KMS-11 (cell line): ENCODE measurements at regions not wholly inside any gene's neighbourhood (a gene's known extent, or its start where the extent isn't known, plus 50 kb on each side); places are given as distances from the start of the nearest gene placed in this dataset.

Source experiments
- H2AFZ ChIP-seq: fragments of 200-600 bp; sonication (generic); 2 replicates; pipeline ENCODE4 v1.6.1; 2016; ENCODE audit warnings: antibody characterized with exemption, mixed run types, low read depth
- H3K27ac ChIP-seq: fragments of 200-600 bp; sonication (generic); 2 replicates; pipeline ENCODE4 v1.6.1; 2016; ENCODE audit warnings: mild to moderate bottlenecking, mixed run types
- H3K27me3 ChIP-seq: fragments of 200-600 bp; sonication (generic); 2 replicates; pipeline ENCODE4 v1.6.1; 2017; ENCODE audit warnings: mild to moderate bottlenecking, low read depth, mixed run types, moderate library complexity; ENCODE audit not compliant: insufficient read depth
- H3K36me3 ChIP-seq: fragments of 200-600 bp; sonication (generic); 2 replicates; pipeline ENCODE4 v1.6.1; 2017; ENCODE audit warnings: mild to moderate bottlenecking, mixed run types; ENCODE audit not compliant: insufficient read depth
- H3K4me1 ChIP-seq: fragments of 200-600 bp; sonication (generic); 2 replicates; pipeline ENCODE4 v1.6.1; 2016; ENCODE audit warnings: mild to moderate bottlenecking, low read depth, mixed run types; ENCODE audit not compliant: poor library complexity, severe bottlenecking
- H3K4me2 ChIP-seq: fragments of 200-600 bp; sonication (generic); 2 replicates; pipeline ENCODE4 v1.7.0; 2016; ENCODE audit warnings: mild to moderate bottlenecking, mixed run types
- H3K4me3 ChIP-seq: fragments of 200-600 bp; sonication (generic); IDR thresholded peaks from 2 replicates; pipeline ENCODE4 v1.6.1; 2017; ENCODE audit warnings: low read depth, low read length, mixed read lengths; ENCODE audit not compliant: insufficient read depth
- H3K79me2 ChIP-seq: fragments of 200-600 bp; sonication (generic); 2 replicates; pipeline ENCODE4 v1.6.1; 2016; ENCODE audit warnings: low read depth, mixed run types; ENCODE audit not compliant: insufficient read depth
- H3K9ac ChIP-seq: fragments of 200-600 bp; sonication (generic); 2 replicates; pipeline ENCODE4 v1.6.1; 2016; ENCODE audit warnings: mild to moderate bottlenecking, mixed run types
- H4K20me1 ChIP-seq: fragments of 200-600 bp; sonication (generic); 2 replicates; pipeline ENCODE4 v1.6.1; 2016; ENCODE audit warnings: mild to moderate bottlenecking, mixed run types; ENCODE audit not compliant: insufficient read depth
- CTCF ChIP-seq: fragments of 200-600 bp; sonication (generic); conservative IDR thresholded peaks from 2 replicates; pipeline ENCODE4 v1.6.1; 2017; ENCODE audit warnings: low read depth, mild to moderate bottlenecking, antibody characterized with exemption, low read length, moderate library complexity, mixed read lengths

- Histone ChIP-seq H3K4me3 (no peak overlapping the region), H3K4me2 (no peak overlapping the region), H3K79me2 (no peaks in the 10 kb centered on the region), H3K27me3 (no peaks in the 10 kb centered on the region), H3K36me3 (no peaks in the 10 kb centered on the region), H2AFZ (no peak overlapping the region), H4K20me1 (no peaks in the 10 kb centered on the region), H3K9ac (no peak overlapping the region), H3K4me1 (peaks cover 16% of the 10 kb centered on the region), H3K27ac (no peak overlapping the region)
- no peak for TF ChIP-seq CTCF
Observed at GRCh38 chr16:59263955-59264354, 529.8 kb upstream of the GOT2 start.

- Histone ChIP-seq H3K27ac (no peak overlapping the region), H3K4me2 (no peak overlapping the region), H3K4me3 (no peak overlapping the region), H4K20me1 (no peaks in the 10 kb centered on the region), H3K79me2 (no peaks in the 10 kb centered on the region), H3K9ac (no peak overlapping the region), H3K4me1 (peaks cover 30% of the 10 kb centered on the region), H2AFZ (no peak overlapping the region), H3K27me3 (no peaks in the 10 kb centered on the region), H3K36me3 (no peaks in the 10 kb centered on the region)
- no peak for TF ChIP-seq CTCF
Observed at GRCh38 chr16:59260892-59261291, 526.8 kb upstream of the GOT2 start.

- no peaks in the 10 kb centered on the region for H3K36me3 ChIP-seq
- no peaks in the 10 kb centered on the region for H3K27me3 ChIP-seq
- H3K79me2 ChIP-seq: no peaks in the 10 kb centered on the region
- no peak overlapping the region for H3K9ac ChIP-seq
- no peak overlapping the region for H3K4me3 ChIP-seq
- 0 out of 2 replicates have a peak overlapping the region, but pooled peaks have one; percentile 33 for H3K4me2 ChIP-seq
- no peak overlapping the region for H3K27ac ChIP-seq
- H2AFZ ChIP-seq: no peak overlapping the region
- H4K20me1 ChIP-seq: no peaks in the 10 kb centered on the region
- H3K4me1 ChIP-seq: peaks cover 30% of the 10 kb centered on the region
- no peak for TF ChIP-seq CTCF
Observed at GRCh38 chr16:59259950-59260319, 525.8 kb upstream of the GOT2 start.

- Histone ChIP-seq H3K4me3 (no peak overlapping the region), H3K4me2 (peak overlapping the region; percentile 51), H3K9ac (peak overlapping the region; percentile 43), H3K27me3 (no peaks in the 10 kb centered on the region), H3K36me3 (no peaks in the 10 kb centered on the region), H3K4me1 (peaks cover 30% of the 10 kb centered on the region), H3K79me2 (no peaks in the 10 kb centered on the region), H2AFZ (peak overlapping the region; percentile 50), H4K20me1 (no peaks in the 10 kb centered on the region), H3K27ac (peak overlapping the region; percentile 69)
- no peak for TF ChIP-seq CTCF
Observed at GRCh38 chr16:59259074-59259949, 525.2 kb upstream of the GOT2 start.
